Panc1 (cell line): ENCODE measurements at regions not wholly inside any gene's neighbourhood (a gene's known extent, or its start where the extent isn't known, plus 50 kb on each side); places are given as distances from the start of the nearest gene placed in this dataset.

ENCODE experiments used
- ATAC-seq: fragments of 200-7000 bp; cut with Tn5 transposase; 2 replicates; pipeline ENCODE4 v1.9.1; 2020; ENCODE audit warnings: mild to moderate bottlenecking, moderate library complexity
- BruUV-seq: library from RNA; stranded (reverse); fragments of 400-500 nt; replicated peaks from 2 replicates; lab custom pipeline; 2021; lab: Mats Ljungman, UMichigan
- CTCF ChIA-PET: fragments of 300-600 bp; sonication (Branson Sonifier 250); formaldehyde crosslinking; loops from one replicate; lab custom pipeline; 2022; ENCODE audit warnings: antibody characterized with exemption; lab: Charles Lee
- POLR2A ChIA-PET: fragments of 300-600 bp; sonication (Branson Sonifier 250); formaldehyde crosslinking; loops from one replicate; lab custom pipeline; 2022; ENCODE audit warnings: antibody characterized with exemption; lab: Charles Lee
- DNase-seq: peaks from one replicate; pipeline ENCODE4 v3.0.0-alpha.2; 2010; ENCODE audit warnings: low read depth, low spot score
- H3K27ac ChIP-seq: 2 replicates; pipeline ENCODE4 v1.5.1; 2011; ENCODE audit warnings: mild to moderate bottlenecking, low read length, inconsistent platforms
- H3K27me3 ChIP-seq: fragments of 200-500 bp; sonication (Bioruptor generic); 2 replicates; pipeline ENCODE4 v1.6.0; 2014; ENCODE audit warnings: low read length, inconsistent platforms; ENCODE audit not compliant: control insufficient read depth, insufficient read depth
- H3K36me3 ChIP-seq: fragments of 200-500 bp; sonication (Bioruptor generic); 2 replicates; pipeline ENCODE4 v1.5.1; 2014; ENCODE audit warnings: inconsistent platforms, mild to moderate bottlenecking, low read length, moderate library complexity; ENCODE audit not compliant: control insufficient read depth, insufficient read depth
- H3K4me1 ChIP-seq: 2 replicates; pipeline ENCODE4 v1.5.1; 2011; ENCODE audit warnings: inconsistent platforms, mild to moderate bottlenecking, low read length, moderate library complexity; ENCODE audit not compliant: control insufficient read depth, insufficient read depth
- H3K4me3 ChIP-seq, 2 experiments: 2 replicates each; pipeline ENCODE4 v1.5.1; 2011 to 2012; ENCODE audit warnings: low read depth in 2 of 2, low read length in 2 of 2, mild to moderate bottlenecking in 2 of 2, inconsistent platforms in 1 of 2, moderate library complexity in 1 of 2
- H3K9me3 ChIP-seq: fragments of 200-500 bp; sonication (Bioruptor generic); 2 replicates; pipeline ENCODE4 v1.5.1; 2014; ENCODE audit warnings: low read depth, mild to moderate bottlenecking, inconsistent platforms, low read length, moderate library complexity; ENCODE audit not compliant: control insufficient read depth, insufficient read depth
- CTCF ChIP-seq: fragments of 450-650 bp; IDR thresholded peaks from 2 replicates; pipeline ENCODE4 v1.5.1; 2017; ENCODE audit warnings: mild to moderate bottlenecking
- POLR2AphosphoS5 ChIP-seq: IDR thresholded peaks from 2 replicates; pipeline ENCODE4 v1.6.1; 2012; ENCODE audit warnings: mild to moderate bottlenecking, low read depth, low read length, moderate library complexity
- SIN3A ChIP-seq: IDR thresholded peaks from 2 replicates; pipeline ENCODE4 v1.6.1; 2012; ENCODE audit warnings: low read depth, mild to moderate bottlenecking, low read length, moderate library complexity, borderline replicate concordance; ENCODE audit not compliant: insufficient read depth
- TCF7L2 ChIP-seq: IDR thresholded peaks from 2 replicates; pipeline ENCODE4 v1.6.1; 2011; ENCODE audit warnings: mild to moderate bottlenecking, low read depth, low read length, inconsistent platforms
- in situ Hi-C: cut with HindIII; loops from 2 replicates; pipeline ENCODE4 v1.10.0; 2016; ENCODE audit warnings: low sequenced_read_pairs, low pct_unique_long_range_greater_than_20kb
- intact Hi-C: fragments of 100-400 bp; cut with micrococcal nuclease; formaldehyde crosslinking; loops from one replicate; pipeline ENCODE4 v1.10.0; 2022; ENCODE audit not compliant: unreplicated experiment
- TF ChIP-seq, protein P1 (sequence below), 2 experiments: IDR thresholded peaks; 2 replicates each; pipeline ENCODE4 v1.6.1; 2011 to 2012; ENCODE audit warnings: low read depth in 2 of 2, control low read depth in 1 of 2, low read length in 1 of 2, mild to moderate bottlenecking in 1 of 2, moderate library complexity in 1 of 2; ENCODE audit not compliant: insufficient read depth in 1 of 2

DNA sequence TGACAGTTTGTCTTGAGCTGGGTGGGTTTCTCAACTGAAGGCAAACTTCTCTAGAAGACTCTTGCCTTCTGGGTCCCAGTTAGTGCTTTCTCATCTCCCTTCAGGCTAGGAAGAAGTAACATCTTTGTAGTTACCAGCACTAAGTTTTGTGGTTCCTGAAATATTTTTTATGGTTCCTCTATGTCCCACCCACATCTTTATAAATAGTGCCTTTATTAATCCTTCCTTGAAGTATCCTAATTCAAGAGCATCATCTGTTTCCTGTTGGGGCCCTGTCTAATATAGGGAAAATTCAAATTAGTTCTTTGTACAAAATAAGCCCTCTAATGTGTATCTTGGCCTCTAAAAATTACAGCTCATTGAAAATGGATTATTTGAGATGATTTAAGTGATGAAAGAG is 147.4 kb upstream of the MAOA start:
- intact Hi-C loops (no loop called here), in situ Hi-C loops (no loop called here)
- POLR2A ChIA-PET = no interaction called here
- H3K27me3 ChIP-seq = no peaks in the 10 kb centered on the region
- TF ChIP-seq, protein P1, sequence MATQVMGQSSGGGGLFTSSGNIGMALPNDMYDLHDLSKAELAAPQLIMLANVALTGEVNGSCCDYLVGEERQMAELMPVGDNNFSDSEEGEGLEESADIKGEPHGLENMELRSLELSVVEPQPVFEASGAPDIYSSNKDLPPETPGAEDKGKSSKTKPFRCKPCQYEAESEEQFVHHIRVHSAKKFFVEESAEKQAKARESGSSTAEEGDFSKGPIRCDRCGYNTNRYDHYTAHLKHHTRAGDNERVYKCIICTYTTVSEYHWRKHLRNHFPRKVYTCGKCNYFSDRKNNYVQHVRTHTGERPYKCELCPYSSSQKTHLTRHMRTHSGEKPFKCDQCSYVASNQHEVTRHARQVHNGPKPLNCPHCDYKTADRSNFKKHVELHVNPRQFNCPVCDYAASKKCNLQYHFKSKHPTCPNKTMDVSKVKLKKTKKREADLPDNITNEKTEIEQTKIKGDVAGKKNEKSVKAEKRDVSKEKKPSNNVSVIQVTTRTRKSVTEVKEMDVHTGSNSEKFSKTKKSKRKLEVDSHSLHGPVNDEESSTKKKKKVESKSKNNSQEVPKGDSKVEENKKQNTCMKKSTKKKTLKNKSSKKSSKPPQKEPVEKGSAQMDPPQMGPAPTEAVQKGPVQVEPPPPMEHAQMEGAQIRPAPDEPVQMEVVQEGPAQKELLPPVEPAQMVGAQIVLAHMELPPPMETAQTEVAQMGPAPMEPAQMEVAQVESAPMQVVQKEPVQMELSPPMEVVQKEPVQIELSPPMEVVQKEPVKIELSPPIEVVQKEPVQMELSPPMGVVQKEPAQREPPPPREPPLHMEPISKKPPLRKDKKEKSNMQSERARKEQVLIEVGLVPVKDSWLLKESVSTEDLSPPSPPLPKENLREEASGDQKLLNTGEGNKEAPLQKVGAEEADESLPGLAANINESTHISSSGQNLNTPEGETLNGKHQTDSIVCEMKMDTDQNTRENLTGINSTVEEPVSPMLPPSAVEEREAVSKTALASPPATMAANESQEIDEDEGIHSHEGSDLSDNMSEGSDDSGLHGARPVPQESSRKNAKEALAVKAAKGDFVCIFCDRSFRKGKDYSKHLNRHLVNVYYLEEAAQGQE (IDR thresholded peaks at IDR 0.05; ENCODE audit: insufficient read depth in 1 of 2, low read depth in 2 of 2, low read length in 1 of 2) = no peak
- TF ChIP-seq TCF7L2 (no peak), SIN3A (no peak), POLR2AphosphoS5 (no peak), CTCF (no peak)
- no peak for DNase-seq
- no TSS peak for BruUV-seq
- CTCF ChIA-PET = no interaction called here
- no peaks in the 10 kb centered on the region for H3K36me3 ChIP-seq
- no peak overlapping the region for H3K27ac ChIP-seq
- ATAC-seq = no peak
- no peaks in the 10 kb centered on the region for H3K9me3 ChIP-seq
- no peak overlapping the region for H3K4me3 ChIP-seq
- no peaks in the 10 kb centered on the region for H3K4me1 ChIP-seq

GRCh38 chrX:43510209-43510608 is 145.9 kb upstream of the MAOA start:
- TF ChIP-seq POLR2AphosphoS5 (no peak), TCF7L2 (no peak), SIN3A (no peak), CTCF (no peak)
- TF ChIP-seq, protein P1 (IDR thresholded peaks at IDR 0.05; ENCODE audit: insufficient read depth in 1 of 2, low read depth in 2 of 2, low read length in 1 of 2) = no peak
- ATAC-seq = no peak
- BruUV-seq = no TSS peak
- in situ Hi-C loops = no loop called here
- POLR2A ChIA-PET = no interaction called here
- Histone ChIP-seq H3K4me3 (no peak overlapping the region), H3K9me3 (no peaks in the 10 kb centered on the region), H3K4me1 (no peaks in the 10 kb centered on the region), H3K27ac (no peak overlapping the region), H3K27me3 (no peaks in the 10 kb centered on the region), H3K36me3 (no peaks in the 10 kb centered on the region)
- intact Hi-C loops = no loop called here
- CTCF ChIA-PET = no interaction called here
- no peak for DNase-seq
